Dedifferentiated amniotic fluid mesenchymal stem cell (primary cell): ENCODE measurements at regions not wholly inside any gene's neighbourhood (a gene's known extent, or its start where the extent isn't known, plus 50 kb on each side); places are given as distances from the start of the nearest gene placed in this dataset.
"Not testable (repeated sequence)": the region's sequence is repeated elsewhere in the genome, so short reads cannot be mapped to it uniquely, and the experiment has no call there.

Experiments
- DNase-seq: peaks from one replicate; pipeline ENCODE4 v3.0.0-alpha.2; 2016; ENCODE audit errors: extremely low spot score

DNA sequence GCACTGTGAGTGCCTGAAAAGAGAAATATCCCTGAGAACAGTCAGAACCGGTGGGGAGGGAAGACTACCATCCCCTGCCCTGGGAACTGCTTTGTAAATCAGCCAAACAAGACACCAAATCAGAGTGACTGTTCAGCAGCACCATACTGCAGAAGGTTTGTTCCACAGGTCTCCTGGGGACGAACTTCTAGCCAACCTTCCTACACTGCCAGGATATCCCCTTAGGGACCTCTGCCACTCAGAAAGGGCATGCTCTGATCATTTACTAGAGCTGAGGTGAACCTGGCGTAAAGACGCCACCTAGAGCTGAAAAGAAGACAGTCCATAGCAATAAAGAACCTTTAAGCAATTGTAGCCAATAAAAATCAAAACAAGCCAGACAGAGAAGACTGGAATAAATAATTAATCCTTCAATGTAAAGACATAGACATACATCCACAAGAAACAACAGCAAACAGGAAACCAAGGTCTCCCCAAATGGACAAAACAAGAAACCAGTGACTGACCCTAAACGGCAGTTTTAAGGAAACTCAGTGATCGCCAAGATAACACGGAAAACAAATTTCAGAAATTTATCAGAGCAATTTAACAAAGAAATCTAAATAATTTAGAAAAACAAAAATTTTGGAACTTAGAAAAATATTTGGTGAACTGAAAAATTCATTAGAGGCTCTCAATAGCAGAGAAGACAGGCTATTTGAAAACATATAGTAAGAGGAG lies 228.1 kb upstream of the AMIGO2 start:
- DNase-seq = peak; percentile 45

DNA sequence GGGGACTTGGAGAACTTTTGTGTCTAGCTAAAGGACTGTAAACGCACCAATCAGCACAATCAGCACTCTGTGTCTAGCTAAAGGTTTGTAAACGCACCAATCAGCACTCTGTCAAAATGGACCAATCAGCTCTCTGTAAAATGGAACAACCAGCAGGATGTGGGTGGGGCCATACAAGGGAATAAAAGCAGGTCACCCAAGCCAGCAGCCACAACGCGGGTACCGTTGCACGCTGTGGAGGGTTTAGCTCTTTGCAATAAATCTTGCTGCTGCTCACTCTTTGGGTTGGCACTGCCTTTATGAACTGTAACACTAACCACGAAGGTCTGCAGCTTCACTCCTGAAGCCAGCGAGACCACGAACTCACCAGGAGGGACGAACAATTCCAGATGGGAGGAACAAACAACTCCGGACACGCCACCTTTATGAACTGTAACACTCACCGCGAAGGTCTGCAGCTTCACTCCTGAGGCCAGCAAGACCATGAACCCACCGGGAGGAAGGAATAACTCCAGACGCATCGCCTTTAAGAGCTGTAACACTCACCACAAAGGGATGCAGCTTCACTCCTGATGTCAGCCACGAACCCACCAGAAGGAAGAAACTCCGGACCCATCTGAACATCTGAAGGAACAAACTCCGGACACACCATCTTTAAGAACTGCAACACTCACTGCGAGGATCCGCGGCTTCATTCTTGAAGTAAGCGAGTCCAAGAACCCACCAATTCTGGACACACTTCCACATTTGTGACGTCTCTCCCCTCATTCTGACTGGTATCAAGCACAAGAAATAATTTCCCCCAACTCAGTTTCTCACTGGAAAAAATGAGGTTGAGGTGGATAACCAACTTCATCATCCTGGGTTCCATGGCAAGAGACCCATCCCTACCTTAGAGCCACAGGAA lies 227.3 kb upstream of the AMIGO2 start:
- DNase-seq = not testable (repeated sequence)

DNA sequence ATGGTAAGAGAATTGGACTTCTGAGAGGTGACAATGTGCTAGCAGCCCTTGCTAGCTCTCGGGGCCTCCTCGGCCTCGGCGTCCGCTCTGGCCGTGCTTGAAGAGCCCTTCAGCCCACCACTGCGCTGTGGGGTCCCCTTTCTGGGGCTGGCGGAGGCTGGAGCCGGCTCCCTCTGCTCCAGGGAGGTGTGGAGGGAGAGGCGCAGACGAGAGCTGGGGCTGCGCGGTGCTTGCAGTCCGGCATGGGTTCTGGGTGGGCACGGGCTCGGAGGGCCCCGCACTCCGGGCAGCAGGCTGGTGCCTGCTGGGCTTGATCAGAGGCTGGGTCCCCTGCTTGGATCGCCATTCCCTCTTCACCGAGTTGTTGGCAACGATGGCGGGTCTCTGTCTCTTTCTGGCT lies 226.4 kb upstream of the AMIGO2 start:
- DNase-seq = no peak

DNA sequence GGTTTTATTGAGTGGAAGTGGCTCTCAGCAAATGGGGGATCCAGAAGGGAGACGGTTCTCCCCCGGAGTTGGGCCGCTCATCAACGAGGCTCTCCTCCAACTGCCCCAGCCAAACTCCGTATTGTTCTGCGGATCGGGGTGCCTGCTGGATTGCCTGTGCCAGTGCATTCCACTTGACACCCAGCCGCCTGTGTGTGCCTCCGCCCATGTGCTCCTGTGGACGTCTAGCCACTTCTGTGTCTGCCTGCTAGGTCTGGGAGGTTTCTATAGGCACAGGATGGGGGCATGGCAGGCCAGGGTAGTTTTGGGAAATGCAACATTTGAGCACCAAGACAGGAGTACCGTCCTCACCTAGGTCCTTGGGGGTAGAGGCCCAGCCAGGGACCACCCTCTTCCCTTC lies 225.7 kb upstream of the AMIGO2 start:
- no peak for DNase-seq

DNA sequence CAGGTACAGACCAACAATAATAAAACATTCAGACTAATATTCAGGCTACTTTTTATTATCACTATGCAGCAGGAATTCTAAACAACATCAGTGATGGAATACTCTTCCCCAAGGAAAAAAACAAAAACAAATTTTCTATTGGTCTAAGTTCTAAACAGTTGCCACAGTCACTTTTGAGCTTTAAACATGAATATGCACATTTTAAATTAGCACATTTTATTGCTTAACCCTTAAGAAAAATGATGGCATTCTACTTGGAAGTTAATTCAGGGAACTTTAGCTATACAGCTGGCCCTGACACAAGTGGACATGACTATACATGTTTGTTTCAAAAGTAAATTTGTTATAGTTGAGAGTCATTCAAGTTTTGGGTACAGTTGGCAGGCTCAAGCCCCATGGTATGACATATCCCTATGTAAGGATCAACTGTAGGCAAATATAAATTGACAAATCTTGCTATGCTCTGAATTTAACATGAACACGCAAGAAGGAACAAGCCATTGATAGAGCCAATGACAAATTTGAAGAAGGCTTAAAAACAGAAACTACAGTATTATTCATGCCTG lies 224.3 kb upstream of the AMIGO2 start:
- DNase-seq = no peak

DNA sequence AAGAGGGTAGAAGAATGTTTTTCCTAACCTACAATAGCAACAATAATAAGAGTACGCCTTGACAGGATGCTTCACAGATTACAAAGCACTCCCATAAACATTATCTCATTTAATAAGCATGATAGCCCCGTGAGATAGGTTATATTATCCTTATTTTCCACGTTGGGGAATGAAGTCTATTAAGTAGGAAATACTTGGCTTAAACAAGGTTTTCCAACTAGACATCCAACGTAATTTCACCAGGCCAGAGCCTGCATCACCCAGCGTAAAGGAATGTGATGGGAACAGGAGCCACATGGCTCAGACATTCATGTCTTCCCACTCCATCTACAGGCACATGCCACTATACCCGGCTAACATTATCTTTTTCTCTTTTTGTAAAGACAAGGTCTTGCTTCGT lies 223.4 kb upstream of the AMIGO2 start:
- no peak for DNase-seq

DNA sequence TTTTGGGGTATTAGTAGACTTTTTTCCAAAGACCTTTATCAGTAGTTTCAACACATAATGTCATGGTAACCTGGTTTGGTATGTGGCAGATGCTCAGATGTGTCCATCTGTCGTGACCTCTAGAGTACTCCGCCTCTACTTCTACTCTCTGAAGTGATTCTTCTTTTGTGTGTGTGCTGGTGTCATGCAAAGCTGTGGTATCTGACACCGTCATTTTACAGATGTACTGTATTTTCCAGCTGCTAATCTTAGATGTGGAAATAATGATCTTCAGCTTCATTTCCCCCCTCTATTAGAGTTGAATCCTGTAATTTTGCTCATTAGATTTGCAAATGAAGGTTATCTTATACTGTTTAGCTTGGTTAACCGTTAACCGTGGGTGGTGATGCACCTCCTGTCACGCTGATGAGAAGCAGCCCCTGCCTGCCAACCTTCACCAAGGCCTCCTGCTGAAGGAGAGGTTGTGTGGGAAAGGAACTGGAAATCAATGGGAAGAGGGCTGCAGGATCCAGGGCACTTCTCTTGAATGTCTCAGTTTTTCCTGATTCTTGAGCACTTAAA lies 222.4 kb upstream of the AMIGO2 start:
- DNase-seq = no peak

DNA sequence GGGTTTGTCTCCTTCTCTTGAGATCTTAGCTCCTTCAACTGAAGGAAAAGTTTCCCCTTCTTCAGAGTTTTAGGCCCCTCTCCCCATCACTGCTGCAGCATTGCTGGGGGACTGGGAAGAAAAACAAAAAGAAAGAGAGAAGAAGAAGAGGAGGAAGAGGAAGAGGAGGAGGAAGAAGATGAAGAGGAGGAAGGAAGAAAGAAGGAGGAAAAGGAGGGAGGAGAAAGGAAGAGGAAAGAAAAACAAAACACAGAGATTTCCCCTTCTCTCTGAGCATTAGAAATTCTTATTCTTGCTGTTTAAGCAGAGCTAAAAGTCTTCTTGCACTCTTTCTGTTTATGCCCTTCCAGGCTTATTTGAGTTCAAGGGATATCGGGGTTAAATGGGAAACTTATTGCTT lies 219.8 kb upstream of the AMIGO2 start:
- DNase-seq = no peak

DNA sequence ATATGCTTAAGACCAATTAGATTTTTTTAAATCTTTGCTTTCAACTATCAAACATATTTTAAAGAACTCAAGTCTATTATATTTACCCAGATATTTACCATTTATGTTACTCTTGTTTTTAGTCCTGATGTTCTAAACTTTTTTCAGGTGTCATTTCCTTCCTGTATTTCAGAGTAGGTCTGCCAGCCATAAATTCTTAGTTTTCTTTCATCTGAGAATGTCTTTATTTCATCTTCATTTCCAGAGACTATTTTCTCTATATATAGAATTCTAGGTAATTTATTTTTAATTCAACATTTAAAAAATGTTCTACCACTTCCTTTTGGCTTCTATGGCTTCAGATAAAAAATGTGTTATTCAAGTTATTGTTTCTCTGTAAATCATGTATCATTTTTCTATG lies 218.2 kb upstream of the AMIGO2 start:
- DNase-seq = no peak

DNA sequence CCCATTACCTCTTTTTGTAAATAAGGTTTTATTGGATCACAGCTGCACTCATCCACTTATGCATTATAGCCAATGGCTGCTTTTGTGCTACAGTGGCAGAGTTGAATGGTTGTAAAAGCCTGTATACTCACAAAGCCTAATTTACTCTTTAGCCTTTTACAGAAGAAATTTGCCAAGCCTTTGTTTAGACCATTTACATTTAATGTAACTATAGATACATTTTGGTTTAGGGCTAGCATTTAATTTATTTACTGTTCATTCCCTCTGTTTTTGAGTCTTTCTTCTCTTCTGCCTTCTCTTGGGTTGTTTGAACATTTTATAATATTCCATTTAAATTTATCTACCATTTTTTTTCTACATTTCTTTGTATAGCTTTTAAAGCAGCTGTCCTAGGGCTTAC lies 217.1 kb upstream of the AMIGO2 start:
- DNase-seq = no peak

DNA sequence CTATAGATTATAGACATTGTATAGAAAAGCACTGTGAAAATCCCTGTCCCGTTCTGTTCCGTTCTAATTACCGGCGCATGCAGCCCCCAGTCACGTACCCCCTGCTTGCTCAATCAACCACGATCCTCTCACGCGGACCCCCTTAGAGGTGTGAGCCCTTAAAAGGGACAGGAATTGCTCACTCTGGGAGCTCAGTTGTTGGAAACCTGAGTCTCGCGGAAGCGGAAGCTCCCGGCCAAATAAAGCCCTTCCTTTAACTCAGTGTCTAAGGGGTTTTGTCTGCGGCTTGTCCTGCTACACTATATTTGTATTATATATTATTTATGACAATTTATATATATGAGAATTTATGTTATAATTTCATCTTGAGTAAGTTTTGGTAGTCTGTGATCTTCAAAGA lies 213.6 kb upstream of the AMIGO2 start:
- no peak for DNase-seq

DNA sequence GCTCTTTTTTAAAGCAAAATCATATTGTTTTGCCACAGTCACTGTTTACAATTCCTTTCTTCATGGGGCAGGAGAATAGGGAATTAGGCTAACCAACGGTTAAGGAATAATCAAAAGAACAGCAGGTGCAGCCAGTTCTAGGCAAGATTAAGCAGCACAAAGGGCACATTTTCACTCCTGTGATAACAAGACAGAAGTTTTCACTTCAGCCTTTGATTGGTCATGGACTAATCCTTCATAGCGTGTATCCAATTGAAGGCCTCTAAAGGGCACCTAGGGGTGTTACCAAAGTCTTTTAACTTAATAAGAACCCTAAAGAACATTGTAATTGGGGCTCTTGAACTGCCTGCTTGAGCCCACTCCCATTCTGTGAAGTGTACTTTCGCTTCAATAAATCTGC lies 206.9 kb upstream of the AMIGO2 start:
- no peak for DNase-seq
